GM12878 (cell line): ENCODE measurements at regions not wholly inside any gene's neighbourhood (a gene's known extent, or its start where the extent isn't known, plus 50 kb on each side); places are given as distances from the start of the nearest gene placed in this dataset.

ENCODE experiments used
- ATAC-seq: fragments of 200-7000 bp; cut with Tn5 transposase; 3 replicates; pipeline ENCODE4 v1.9.1; 2020; ENCODE audit warnings: mild to moderate bottlenecking, moderate library complexity
- BruUV-seq: library from RNA; stranded (reverse); fragments of 400-500 nt; replicated peaks from 2 replicates; lab custom pipeline; 2021; lab: Mats Ljungman, UMichigan
- CTCF ChIA-PET: fragments of 300-600 bp; sonication (Branson Sonifier 250); formaldehyde crosslinking; extraction: SDS; loops from one replicate; lab custom pipeline; 2021; ENCODE audit warnings: inconsistent platforms; lab: Yijun Ruan, JAX
- POLR2A ChIA-PET: fragments of 350-600 bp; formaldehyde crosslinking; extraction: SDS; loops from one replicate; lab custom pipeline; 2021; ENCODE audit warnings: inconsistent platforms; lab: Charles Lee
- RAD21 ChIA-PET: fragments of 300-600 bp; sonication (Branson Sonifier 250); formaldehyde crosslinking; loops from one replicate; lab custom pipeline; 2023; ENCODE audit warnings: antibody characterized with exemption; ENCODE audit not compliant: unreplicated experiment; lab: Charles Lee
- SMC1A ChIA-PET: fragments of 300-600 bp; sonication (Branson Sonifier 250); formaldehyde crosslinking; loops from one replicate; lab custom pipeline; 2023; ENCODE audit not compliant: unreplicated experiment, uncharacterized antibody; lab: Charles Lee
- DNase-seq: peaks from one replicate; pipeline ENCODE4 v3.0.0-alpha.2; 2011; ENCODE audit warnings: low read depth, low spot score
- FAIRE-seq: peaks from 3 replicates; lab custom pipeline; 2011; peaks lifted over from hg19 to GRCh38; lab: Jason Lieb, UNC
- H2AFZ ChIP-seq: 2 replicates; pipeline ENCODE4 v1.6.0; 2011; ENCODE audit warnings: low read depth, low read length, control low read depth; ENCODE audit not compliant: control insufficient read depth
- H3K27ac ChIP-seq: 2 replicates; pipeline ENCODE4 v1.5.1; 2011; ENCODE audit warnings: control low read depth; ENCODE audit not compliant: control insufficient read depth, insufficient read depth
- H3K27me3 ChIP-seq, 2 experiments: replicated peaks in 1 of 2; 2 replicates each; pipeline versions ENCODE4 v1.6.0 to v1.6.1; 2011; ENCODE audit warnings: low read length in 1 of 2; ENCODE audit not compliant: control insufficient read depth in 2 of 2, insufficient read depth in 2 of 2
- H3K36me3 ChIP-seq, 2 experiments: 2 replicates each; pipeline ENCODE4 v1.5.1; 2011; ENCODE audit warnings: low read length in 1 of 2; ENCODE audit not compliant: control insufficient read depth in 2 of 2, insufficient read depth in 2 of 2
- H3K4me1 ChIP-seq: 2 replicates; pipeline ENCODE4 v1.6.1; 2011; ENCODE audit warnings: mild to moderate bottlenecking, low read length, moderate library complexity, mixed read lengths; ENCODE audit not compliant: control insufficient read depth, insufficient read depth
- H3K4me2 ChIP-seq: 2 replicates; pipeline ENCODE4 v1.6.0; 2011; ENCODE audit warnings: control low read depth; ENCODE audit not compliant: control insufficient read depth, insufficient read depth
- H3K4me3 ChIP-seq: fragments of 200-600 bp; sonication (generic); 2 replicates; pipeline ENCODE4 v1.5.1; 2016
- H3K79me2 ChIP-seq: 2 replicates; pipeline ENCODE4 v1.6.0; 2011; ENCODE audit warnings: low read length; ENCODE audit not compliant: control insufficient read depth, insufficient read depth
- H3K9ac ChIP-seq: 2 replicates; pipeline ENCODE4 v1.8.0; 2011; ENCODE audit warnings: low read length, control low read depth, mixed read lengths; ENCODE audit not compliant: control insufficient read depth, insufficient read depth
- H3K9me3 ChIP-seq: replicated peaks from 3 replicates; pipeline ENCODE4 v1.5.1; 2011; ENCODE audit warnings: mild to moderate bottlenecking, low read length; ENCODE audit not compliant: control insufficient read depth, insufficient read depth
- H4K20me1 ChIP-seq: 2 replicates; pipeline ENCODE4 v1.6.0; 2011; ENCODE audit not compliant: control insufficient read depth, insufficient read depth
- CBFB ChIP-seq: IDR thresholded peaks from 2 replicates; pipeline ENCODE4 v1.6.1; 2016; ENCODE audit warnings: antibody characterized with exemption, low read depth
- CHD4 ChIP-seq: fragments of 200-600 bp; sonication (generic); IDR thresholded peaks from 2 replicates; pipeline ENCODE4 v1.6.1; 2016; ENCODE audit warnings: mild to moderate bottlenecking
- GATAD2B ChIP-seq: fragments of 450-650 bp; conservative IDR thresholded peaks from 2 replicates; pipeline ENCODE4 v1.6.1; 2017; ENCODE audit warnings: low read depth, mild to moderate bottlenecking, moderate library complexity
- NFXL1 ChIP-seq: fragments of 450-650 bp; IDR thresholded peaks from 2 replicates; pipeline ENCODE4 v1.6.1; 2017; ENCODE audit warnings: antibody characterized with exemption, mild to moderate bottlenecking, borderline replicate concordance
- PBX3 ChIP-seq: IDR thresholded peaks from 2 replicates; pipeline ENCODE4 v1.6.1; 2011; ENCODE audit warnings: mild to moderate bottlenecking, low read depth, low read length, moderate library complexity; ENCODE audit not compliant: insufficient replicate concordance
- PRDM15 ChIP-seq: fragments of 450-650 bp; formaldehyde crosslinking; IDR thresholded peaks from 2 replicates; pipeline ENCODE4 v1.4.0; 2020; ENCODE audit warnings: mild to moderate bottlenecking, moderate library complexity
- SMAD1 ChIP-seq: fragments of 450-650 bp; IDR thresholded peaks from 2 replicates; pipeline ENCODE4 v1.6.1; 2018; ENCODE audit warnings: mild to moderate bottlenecking, low read depth; ENCODE audit not compliant: partially characterized antibody
- WGBS: methylation state at CpG from one replicate; pipeline ENCODE4 v1.1.6; 2016; ENCODE audit warnings: low lambda C conversion rate; ENCODE audit not compliant: insufficient replicate concordance, insufficient coverage; ENCODE audit errors: missing lambda C conversion rate; 5-methylcytosine and 5-hydroxymethylcytosine counted together
- in situ Hi-C: fragments of 300-500 bp; cut with MboI; formaldehyde crosslinking; loops from 9 replicates; pipeline ENCODE4 v1.14.3; 2018; ENCODE audit warnings: mixed read lengths
- intact Hi-C: fragments of 100-400 bp; cut with micrococcal nuclease; formaldehyde crosslinking; loops from one replicate; pipeline ENCODE4 v1.14.2; 2022; ENCODE audit not compliant: unreplicated experiment

- TF ChIP-seq PRDM15 (no peak), PBX3 (no peak), NFXL1 (no peak)
These were observed 193.2 kb upstream of the RORB start (continued) for GRCh38 chr9:74303945-74304344.

- Histone ChIP-seq H3K4me2 (no peak overlapping the region), H3K4me3 (no peak overlapping the region), H3K79me2 (no peaks in the 10 kb centered on the region), H3K36me3 (no peaks in the 10 kb centered on the region), H3K27ac (no peak overlapping the region), H4K20me1 (no peaks in the 10 kb centered on the region), H2AFZ (no peak overlapping the region), H3K4me1 (no peaks in the 10 kb centered on the region), H3K27me3 (no peaks in the 10 kb centered on the region), H3K9me3 (no peaks in the 10 kb centered on the region), H3K9ac (no peak overlapping the region)
- POLR2A ChIA-PET = no interaction called here
- no TSS peak for BruUV-seq
- in situ Hi-C loops = no loop called here
- RAD21 ChIA-PET = no interaction called here
- ATAC-seq (no peak), FAIRE-seq (no peak), DNase-seq (no peak)
- WGBS = 0% methylated on average over 1 of the region's 1 CpG
- intact Hi-C loops = no loop called here
- CTCF ChIA-PET = no interaction called here
- SMC1A ChIA-PET = no interaction called here
- no peak for TF ChIP-seq CBFB
- no peak for TF ChIP-seq SMAD1
- no peak for TF ChIP-seq GATAD2B
- no peak for TF ChIP-seq CHD4
- TF ChIP-seq, all 136 proteins: peak for 0
These were observed 192.5 kb upstream of the RORB start for GRCh38 chr9:74304598-74304997.
